LNCaP clone FGC (cell line): ENCODE measurements at regions not wholly inside any gene's neighbourhood (a gene's known extent, or its start where the extent isn't known, plus 50 kb on each side); places are given as distances from the start of the nearest gene placed in this dataset.

Experiments
- DNase-seq: peaks from one replicate; pipeline ENCODE4 v3.0.0-alpha.2; 2011; ENCODE audit warnings: low read depth
- H3K4me3 ChIP-seq: 2 replicates; pipeline ENCODE4 v1.5.1; 2011; ENCODE audit warnings: mild to moderate bottlenecking, low read depth, low read length, control low read depth
- TF ChIP-seq, protein P1 (sequence below): IDR thresholded peaks from 2 replicates; pipeline ENCODE4 v1.5.1; 2012; ENCODE audit warnings: mild to moderate bottlenecking; ENCODE audit not compliant: control insufficient read depth, insufficient read depth; ENCODE audit errors: extremely low read depth

DNA sequence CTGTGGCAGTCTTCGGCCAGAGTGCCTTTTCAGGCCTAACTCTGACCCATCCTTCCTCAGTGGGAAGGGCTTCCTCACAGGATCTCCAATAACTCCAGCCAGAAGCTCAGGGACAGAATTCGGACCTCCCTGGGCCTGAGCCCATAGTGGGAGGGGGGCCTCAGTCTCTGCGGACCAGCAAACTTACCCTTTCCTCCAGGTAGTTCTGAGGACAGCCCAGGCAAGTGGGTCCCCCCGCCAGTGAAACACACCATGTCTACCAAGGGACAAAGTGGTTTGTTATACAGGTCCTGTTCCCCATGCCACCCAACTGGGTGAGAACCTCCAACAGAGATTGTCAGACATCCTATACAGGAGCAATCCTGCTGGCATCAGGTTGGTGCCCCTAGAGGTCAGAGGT is 350.4 kb downstream of the RAB28 start:
- TF ChIP-seq, protein P1, sequence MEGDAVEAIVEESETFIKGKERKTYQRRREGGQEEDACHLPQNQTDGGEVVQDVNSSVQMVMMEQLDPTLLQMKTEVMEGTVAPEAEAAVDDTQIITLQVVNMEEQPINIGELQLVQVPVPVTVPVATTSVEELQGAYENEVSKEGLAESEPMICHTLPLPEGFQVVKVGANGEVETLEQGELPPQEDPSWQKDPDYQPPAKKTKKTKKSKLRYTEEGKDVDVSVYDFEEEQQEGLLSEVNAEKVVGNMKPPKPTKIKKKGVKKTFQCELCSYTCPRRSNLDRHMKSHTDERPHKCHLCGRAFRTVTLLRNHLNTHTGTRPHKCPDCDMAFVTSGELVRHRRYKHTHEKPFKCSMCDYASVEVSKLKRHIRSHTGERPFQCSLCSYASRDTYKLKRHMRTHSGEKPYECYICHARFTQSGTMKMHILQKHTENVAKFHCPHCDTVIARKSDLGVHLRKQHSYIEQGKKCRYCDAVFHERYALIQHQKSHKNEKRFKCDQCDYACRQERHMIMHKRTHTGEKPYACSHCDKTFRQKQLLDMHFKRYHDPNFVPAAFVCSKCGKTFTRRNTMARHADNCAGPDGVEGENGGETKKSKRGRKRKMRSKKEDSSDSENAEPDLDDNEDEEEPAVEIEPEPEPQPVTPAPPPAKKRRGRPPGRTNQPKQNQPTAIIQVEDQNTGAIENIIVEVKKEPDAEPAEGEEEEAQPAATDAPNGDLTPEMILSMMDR = no peak
- no peak overlapping the region for H3K4me3 ChIP-seq
- DNase-seq = no peak

DNA sequence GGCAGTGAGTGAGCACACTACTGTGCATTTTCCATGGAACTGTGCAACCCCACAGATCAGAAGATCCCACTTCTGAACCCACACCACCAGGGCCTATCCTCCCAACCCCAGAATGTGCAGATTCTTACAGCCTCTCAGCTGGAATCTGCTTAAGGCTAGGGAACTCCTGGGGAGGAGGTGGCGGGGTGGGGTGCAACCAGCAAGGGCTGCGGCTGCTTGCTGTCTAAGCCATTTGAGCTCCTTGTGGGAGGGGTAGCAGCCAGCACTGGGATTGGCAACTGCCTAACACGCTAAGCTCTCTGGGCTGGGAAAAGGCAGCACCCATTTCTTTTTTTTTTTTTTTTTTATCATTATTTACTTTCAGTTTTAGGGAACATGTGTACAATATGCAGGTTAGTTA is 353.3 kb downstream of the RAB28 start:
- H3K4me3 ChIP-seq = no peak overlapping the region
- TF ChIP-seq, protein P1 = no peak
- DNase-seq = no peak

DNA sequence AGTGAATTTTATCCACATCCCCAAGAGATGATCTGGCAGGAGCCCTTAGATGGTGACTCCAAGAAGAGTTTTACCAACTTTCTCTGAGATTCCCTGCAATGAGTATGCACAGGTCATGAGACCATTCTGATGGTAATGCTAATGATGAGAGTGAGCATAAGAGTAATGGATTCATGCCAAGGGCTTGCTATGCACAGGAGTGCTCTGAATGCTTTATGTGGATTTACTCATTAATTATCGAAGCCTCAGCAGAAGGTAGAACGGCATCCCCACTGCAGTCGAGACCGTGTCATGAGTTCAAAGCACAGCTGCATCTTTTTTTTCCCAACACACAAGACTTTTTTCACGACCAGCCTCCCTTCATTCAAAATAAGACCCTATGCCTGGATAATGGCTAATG is 355.0 kb downstream of the RAB28 start:
- TF ChIP-seq, protein P1 = no peak

DNA sequence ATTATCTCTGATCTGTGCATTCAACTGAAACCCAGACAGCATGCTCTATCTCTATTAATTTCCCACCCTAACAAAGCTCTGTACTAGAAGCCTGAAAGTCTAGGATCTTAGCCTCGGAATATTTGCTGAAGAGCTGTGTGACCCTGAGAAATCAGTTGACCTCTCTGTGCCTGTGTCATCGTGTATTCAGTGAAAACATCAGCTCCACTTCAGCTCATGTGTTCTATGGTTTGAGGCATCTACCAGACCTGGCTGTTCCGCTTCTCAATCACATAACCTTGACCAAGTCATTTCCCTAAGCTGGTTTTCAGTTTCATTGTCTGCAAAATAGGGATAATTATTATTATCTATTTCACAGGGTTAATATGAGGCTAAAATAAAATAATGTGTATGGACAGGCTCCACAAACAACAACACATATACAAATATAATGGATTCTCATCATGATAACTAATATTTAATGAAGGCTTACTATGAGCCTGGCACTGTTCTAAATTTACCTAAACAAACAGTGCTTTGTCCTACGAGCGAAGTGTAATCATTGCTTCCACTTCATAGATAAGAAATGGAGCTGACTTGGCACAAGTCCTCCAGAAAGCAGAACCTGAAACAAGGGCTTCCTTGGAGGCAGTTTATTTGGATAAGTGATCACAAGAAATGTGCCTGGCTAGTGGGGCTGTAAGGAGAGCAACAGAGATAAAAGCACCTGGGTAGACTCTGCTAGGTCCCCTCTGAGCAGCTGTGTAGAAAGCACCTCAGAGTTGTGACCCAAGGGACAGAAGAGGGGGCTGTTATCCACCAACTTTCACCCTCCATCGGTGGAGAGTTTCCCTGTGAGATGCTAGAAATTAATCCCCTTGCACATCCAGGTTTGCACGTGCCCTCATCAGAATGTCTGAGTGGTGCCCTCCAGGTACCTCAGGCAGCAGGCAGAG is 356.9 kb downstream of the RAB28 start:
- TF ChIP-seq, protein P1 = no peak
- peak; percentile 56 for DNase-seq
- no peak overlapping the region for H3K4me3 ChIP-seq

More for the DNA sequence above, 355.0 kb downstream of the RAB28 start:
- H3K4me3 ChIP-seq = no peak overlapping the region
- DNase-seq = no peak

DNA sequence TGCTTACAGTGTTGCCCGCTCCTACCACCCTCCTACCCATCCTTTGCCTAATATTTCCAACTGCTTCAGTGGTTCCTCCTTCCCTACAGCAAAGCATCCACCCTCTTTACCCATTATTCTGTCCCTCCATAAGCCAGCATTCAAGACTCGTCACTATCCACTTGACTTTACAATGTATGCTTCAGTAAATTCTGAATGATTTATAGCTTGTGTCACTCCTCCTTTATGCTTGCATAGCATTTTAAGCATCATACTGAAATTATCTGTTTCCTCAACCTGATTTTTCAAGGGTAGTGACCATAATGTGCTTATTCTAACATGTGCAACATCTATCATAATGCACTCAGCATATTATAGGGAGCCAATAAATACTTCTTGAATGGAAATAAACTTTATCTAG is 365.5 kb downstream of the RAB28 start:
- TF ChIP-seq, protein P1 = no peak
- DNase-seq = no peak

DNA sequence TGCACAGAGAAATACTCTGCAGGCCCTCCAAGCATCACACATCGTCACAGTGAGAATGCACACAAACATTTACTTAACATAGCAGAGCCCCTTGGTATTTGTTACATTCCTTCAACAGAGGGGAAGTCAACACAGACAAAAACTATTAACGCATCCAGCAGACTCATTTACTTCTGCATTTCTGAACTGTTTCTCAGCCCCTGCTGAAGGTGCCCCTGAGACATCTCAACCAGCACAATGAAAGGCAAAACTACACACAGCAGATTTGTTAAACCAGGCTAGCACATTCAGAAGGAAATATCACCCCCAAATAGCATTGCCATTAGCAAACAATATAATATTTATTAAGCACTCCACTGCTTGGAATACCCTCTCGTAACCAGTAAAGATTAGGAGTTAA is 367.0 kb downstream of the RAB28 start:
- TF ChIP-seq, protein P1 = no peak
- H3K4me3 ChIP-seq = no peak overlapping the region
- DNase-seq = no peak

More for the DNA sequence above, 365.5 kb downstream of the RAB28 start:
- no peak overlapping the region for H3K4me3 ChIP-seq
